Heart left ventricle (tissue), 16 donors: ENCODE measurements at regions not wholly inside any gene's neighbourhood (a gene's known extent, or its start where the extent isn't known, plus 50 kb on each side); places are given as distances from the start of the nearest gene placed in this dataset.

Experiments
- ATAC-seq, 4 donors: fragments of 200-7000 bp; cut with Tn5 transposase; one replicate each; pipeline ENCODE4 v1.9.1; 2020 to 2022; ENCODE audit warnings: moderate library complexity in 4 of 4, mild to moderate bottlenecking in 3 of 4, moderate number of reproducible peaks in 1 of 4
- DNase-seq, 5 donors: peaks; one replicate each; pipeline ENCODE4 v3.0.0-alpha.2; 2020
- H3K27ac ChIP-seq, 12 donors: fragments of 200-600 bp; sonication (generic) in 4 of 12; one replicate each; pipeline versions ENCODE4 v1.5.0 to v1.8.0; 2016 to 2022; ENCODE audit warnings: mild to moderate bottlenecking in 2 of 12
- H3K27me3 ChIP-seq, 9 donors: fragments of 200-600 bp; sonication (generic) in 2 of 9; one replicate each; pipeline versions ENCODE4 v1.5.1 to v1.8.0; 2016 to 2022; ENCODE audit warnings: mild to moderate bottlenecking in 3 of 9
- H3K36me3 ChIP-seq, 9 donors: fragments of 200-600 bp; sonication (generic) in 2 of 9; one replicate each; pipeline versions ENCODE4 v1.5.0 to v1.8.0; 2018 to 2022; ENCODE audit warnings: mild to moderate bottlenecking in 2 of 9
- H3K4me1 ChIP-seq, 12 donors: fragments of 200-600 bp; sonication (generic) in 4 of 12; one replicate each; pipeline versions ENCODE4 v1.5.0 to v1.8.0; 2016 to 2022; ENCODE audit warnings: mild to moderate bottlenecking in 3 of 12
- H3K4me3 ChIP-seq, 12 donors: fragments of 200-600 bp; sonication (generic) in 4 of 12; one replicate each; pipeline versions ENCODE4 v1.5.0 to v1.8.0; 2017 to 2022; ENCODE audit warnings: mild to moderate bottlenecking in 9 of 12, moderate library complexity in 4 of 12
- H3K9me3 ChIP-seq, 12 donors: fragments of 200-600 bp; sonication (generic) in 4 of 12; one replicate each; pipeline versions ENCODE4 v1.5.0 to v1.8.0; 2016 to 2022; ENCODE audit warnings: mild to moderate bottlenecking in 1 of 12
- POLR2A ChIP-seq, 2 donors: fragments of 450-650 bp; IDR thresholded peaks; one replicate each; pipeline ENCODE4 v1.6.1; 2017; ENCODE audit warnings: antibody characterized with exemption in 2 of 2, mild to moderate bottlenecking in 2 of 2, moderate library complexity in 2 of 2
- WGBS, 4 donors: extraction: QIAGEN DNeasy Blood & Tissue Kit in 2 of 4; methylation state at CpG; one replicate each; pipeline versions ENCODE4 v1.1.5 to v1.1.7; 2013 to 2018; 5-methylcytosine and 5-hydroxymethylcytosine counted together
- intact Hi-C, 10 donors: fragments of 100-400 bp; cut with DNase I; formaldehyde crosslinking; loops; one replicate each; pipeline versions ENCODE4 v1.11.1 to v1.14.2; 2022
- TF ChIP-seq, protein P1 (sequence below), 12 donors: fragments of 200-600 bp; sonication (generic) in 4 of 12; IDR thresholded peaks; one replicate each; pipeline versions ENCODE4 v1.5.0 to v1.8.0; 2018 to 2022; ENCODE audit warnings: antibody characterized with exemption in 12 of 12, mild to moderate bottlenecking in 5 of 12
- donor health status: ischemic (EF 13 %, LVEDD 7.1; RV severe dilation, severe dysfunction).
- donor health status: healthy with polysubstance abuse.
- donor health status: DM: no; HTN: yes; CAD: no.
- donor health status: DM: no; HTN: no; CAD: no.
- donor health status: ischemic (EF 25% LVEDD 6.9; RV normal size, moderate dysfunction).
- donor health status: ischemic (EF 25% LVEDD 5.7; RV mildly dilated, moderate dysfunction).
- donor health status: healthy.
- donor health status: DM: yes; HTN: yes; CAD: no.
- donor health status: ischemic (EF 35%, LVEDD 5.7; RV mildly dilated, moderate dysfunction).
- donor health status: nonischemic (EF 11% LVEDD 7.7; RV severe dilation, severe dysfunction).
- donor health status: DM: yes; HTN: yes; CAD: no.
- donor health status: PGD.
- donor health status: ischemic (EF 29% LVEDD 5.4; RV normal size, mild dysfunction).
- donor health status: nonischemic (EF 23%, LVEDD 6.1; RV moderate dilation, normal function).

- WGBS, 4 donors = 84 to 91% (median 88%) methylated on average over 6 of the region's 6 CpGs
- ATAC-seq = no peak
These were observed 288.1 kb downstream of the GADD45G start for GRCh38 chr9:89892920-89893319.

GRCh38 chr9:89893886-89894285 is 289.1 kb downstream of the GADD45G start:
- intact Hi-C loops = no loop called here
- Histone ChIP-seq H3K27me3 (peaks cover 0 to 3% (median 0%) of the 10 kb centered on the region in 9 donors), H3K36me3 (no peaks in the 10 kb centered on the region), H3K9me3 (no peaks in the 10 kb centered on the region), H3K27ac (no peak overlapping the region), H3K4me1 (peaks cover 0 to 25% (median 17%) of the 10 kb centered on the region in 12 donors), H3K4me3 (no peak overlapping the region)
- WGBS, 4 donors = 88 to 98% (median 93%) methylated on average over 2 of the region's 2 CpGs
- TF ChIP-seq POLR2A (IDR thresholded peaks at IDR 0.05) = no peak
- TF ChIP-seq, protein P1, sequence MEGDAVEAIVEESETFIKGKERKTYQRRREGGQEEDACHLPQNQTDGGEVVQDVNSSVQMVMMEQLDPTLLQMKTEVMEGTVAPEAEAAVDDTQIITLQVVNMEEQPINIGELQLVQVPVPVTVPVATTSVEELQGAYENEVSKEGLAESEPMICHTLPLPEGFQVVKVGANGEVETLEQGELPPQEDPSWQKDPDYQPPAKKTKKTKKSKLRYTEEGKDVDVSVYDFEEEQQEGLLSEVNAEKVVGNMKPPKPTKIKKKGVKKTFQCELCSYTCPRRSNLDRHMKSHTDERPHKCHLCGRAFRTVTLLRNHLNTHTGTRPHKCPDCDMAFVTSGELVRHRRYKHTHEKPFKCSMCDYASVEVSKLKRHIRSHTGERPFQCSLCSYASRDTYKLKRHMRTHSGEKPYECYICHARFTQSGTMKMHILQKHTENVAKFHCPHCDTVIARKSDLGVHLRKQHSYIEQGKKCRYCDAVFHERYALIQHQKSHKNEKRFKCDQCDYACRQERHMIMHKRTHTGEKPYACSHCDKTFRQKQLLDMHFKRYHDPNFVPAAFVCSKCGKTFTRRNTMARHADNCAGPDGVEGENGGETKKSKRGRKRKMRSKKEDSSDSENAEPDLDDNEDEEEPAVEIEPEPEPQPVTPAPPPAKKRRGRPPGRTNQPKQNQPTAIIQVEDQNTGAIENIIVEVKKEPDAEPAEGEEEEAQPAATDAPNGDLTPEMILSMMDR (IDR thresholded peaks at IDR 0.05) = no peak
- ATAC-seq (no peak), DNase-seq (no peak)

More at GRCh38 chr9:89892920-89893319, 288.1 kb downstream of the GADD45G start:
- DNase-seq = no peak
- intact Hi-C loops = no loop called here
- Histone ChIP-seq H3K27me3 (peaks cover 0 to 3% (median 0%) of the 10 kb centered on the region in 9 donors), H3K36me3 (no peaks in the 10 kb centered on the region), H3K4me3 (no peak overlapping the region), H3K9me3 (no peaks in the 10 kb centered on the region), H3K4me1 (peaks cover 0 to 25% (median 17%) of the 10 kb centered on the region in 12 donors), H3K27ac (peak overlapping the region in 1 of 12 donors; percentile 78)
- TF ChIP-seq POLR2A (IDR thresholded peaks at IDR 0.05) = no peak
- TF ChIP-seq, protein P1 (IDR thresholded peaks at IDR 0.05) = no peak

DNA sequence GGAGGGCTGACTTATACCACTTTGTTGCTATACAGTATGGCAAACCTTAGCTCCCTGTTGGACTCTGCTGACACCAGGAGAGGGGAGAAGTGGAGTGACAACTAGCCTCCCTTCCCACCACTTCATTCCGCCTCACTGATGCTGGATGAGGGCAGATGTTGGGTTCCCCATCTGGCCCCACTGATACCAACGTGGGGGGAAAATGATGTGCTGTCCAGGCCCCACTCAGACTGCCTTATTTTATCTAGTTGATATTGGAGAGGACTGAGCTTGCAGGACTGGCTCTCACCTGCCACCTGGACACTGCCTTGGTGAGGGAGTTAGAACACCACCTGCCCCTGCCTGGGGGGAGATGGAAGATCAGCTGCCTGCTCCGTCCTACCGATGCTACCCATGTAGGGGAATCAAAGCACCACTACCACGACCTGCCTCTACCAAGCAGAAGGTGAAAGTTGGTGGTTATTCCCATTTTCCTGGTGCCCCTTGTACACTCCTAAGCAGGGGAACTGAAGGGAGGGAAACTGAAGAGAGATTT is 292.1 kb downstream of the GADD45G start:
- no peak for ATAC-seq
- H3K27me3 ChIP-seq = peaks cover 0 to 3% (median 0%) of the 10 kb centered on the region in 9 donors
- intact Hi-C loops = no loop called here
- no peak overlapping the region for H3K27ac ChIP-seq
- WGBS, 4 donors = 90 to 98% (median 91%) methylated on average over 5 of the region's 5 CpGs
- DNase-seq = no peak
- peaks cover 0 to 11% (median 5%) of the 10 kb centered on the region in 12 donors for H3K4me1 ChIP-seq
- H3K9me3 ChIP-seq = no peaks in the 10 kb centered on the region
- TF ChIP-seq, protein P1 (IDR thresholded peaks at IDR 0.05) = no peak
- TF ChIP-seq POLR2A (IDR thresholded peaks at IDR 0.05) = no peak
- H3K4me3 ChIP-seq = no peak overlapping the region
- H3K36me3 ChIP-seq = no peaks in the 10 kb centered on the region

DNA sequence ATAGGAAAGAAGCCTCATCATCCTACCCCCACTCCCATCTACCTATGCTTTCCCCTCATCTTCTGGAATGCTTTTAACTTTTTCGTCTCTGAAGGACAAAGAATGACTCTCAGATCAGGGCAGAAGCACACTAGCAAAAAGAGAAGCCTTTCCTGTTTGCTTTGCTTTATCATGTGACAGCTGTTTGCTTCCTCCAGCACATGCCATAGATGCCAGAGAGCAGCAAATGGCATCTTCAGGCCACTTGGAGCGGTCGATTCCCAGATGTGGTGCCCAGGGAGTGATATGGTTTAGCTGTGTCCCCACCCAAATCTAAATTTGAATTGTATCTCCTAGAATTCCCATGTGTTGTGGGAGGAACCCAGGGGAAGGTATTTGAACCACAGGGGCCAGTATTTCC is 294.8 kb downstream of the GADD45G start:
- Histone ChIP-seq H3K36me3 (no peaks in the 10 kb centered on the region), H3K4me1 (peaks cover 0 to 12% (median 0%) of the 10 kb centered on the region in 12 donors), H3K4me3 (no peak overlapping the region), H3K27me3 (peaks cover 0 to 3% (median 0%) of the 10 kb centered on the region in 9 donors), H3K27ac (no peak overlapping the region), H3K9me3 (no peaks in the 10 kb centered on the region)
- DNase-seq = no peak
- 47 to 63% (median 53%) methylated on average over 3 of the region's 3 CpGs for WGBS, 4 donors
- no peak for TF ChIP-seq POLR2A (IDR thresholded peaks at IDR 0.05)
- TF ChIP-seq, protein P1 (IDR thresholded peaks at IDR 0.05) = no peak
- intact Hi-C loops = no loop called here
- no peak for ATAC-seq
